Stimulated activated CD4-positive, alpha-beta T cell treated with anti-CD3 and anti-CD28 coated beads, Interleukin-1b, Interleukin-23, amount 100 ng/mL, for 24 hours (primary cell): ENCODE measurements at regions not wholly inside any gene's neighbourhood (a gene's known extent, or its start where the extent isn't known, plus 50 kb on each side); places are given as distances from the start of the nearest gene placed in this dataset.
"Not testable (repeated sequence)": the region's sequence is repeated elsewhere in the genome, so short reads cannot be mapped to it uniquely, and the experiment has no call there.

Experiments used
- DNase-seq, 4 experiments: peaks; one replicate each; pipeline ENCODE4 v3.0.0-alpha.2; 2020; ENCODE audit warnings: low read depth in 4 of 4, low spot score in 1 of 4

DNA sequence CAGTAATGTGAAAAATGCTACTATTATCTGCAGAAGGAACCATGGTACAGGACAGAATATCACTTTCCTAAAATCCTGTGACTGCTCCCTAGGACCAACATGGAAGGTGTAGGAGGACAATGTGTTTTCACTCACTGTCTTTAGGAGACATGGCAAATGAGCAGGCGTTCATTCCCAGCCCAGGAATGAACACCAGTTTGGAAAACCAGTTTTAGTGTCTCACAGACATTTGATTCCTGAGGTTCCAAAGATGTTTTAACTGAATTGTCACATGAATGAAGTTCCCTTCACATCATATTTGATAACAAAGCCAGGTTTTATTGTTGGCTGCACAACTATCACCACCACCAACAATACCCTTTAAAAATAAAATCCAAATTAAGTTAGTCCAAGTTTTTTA is 178.2 kb downstream of the ENC1 start:
- no peak for DNase-seq

DNA sequence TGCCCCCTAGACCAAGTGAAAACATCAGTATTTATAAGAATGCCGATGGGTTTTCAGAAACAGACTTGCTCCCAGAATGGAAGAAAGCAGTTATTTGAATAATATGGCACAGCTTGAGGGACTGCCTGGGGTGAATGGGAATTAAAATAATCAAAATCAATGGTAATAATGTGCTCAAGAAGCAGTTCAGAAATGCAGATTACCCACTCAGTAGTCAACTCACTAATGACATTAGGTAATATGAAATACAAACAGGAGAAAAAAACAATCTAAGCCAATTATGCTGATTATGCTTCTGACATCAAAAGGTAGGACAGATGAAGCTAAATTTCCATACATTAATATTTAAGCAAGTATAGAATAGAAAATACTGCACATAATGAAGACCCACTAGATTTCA is 179.3 kb downstream of the ENC1 start:
- no peak for DNase-seq

DNA sequence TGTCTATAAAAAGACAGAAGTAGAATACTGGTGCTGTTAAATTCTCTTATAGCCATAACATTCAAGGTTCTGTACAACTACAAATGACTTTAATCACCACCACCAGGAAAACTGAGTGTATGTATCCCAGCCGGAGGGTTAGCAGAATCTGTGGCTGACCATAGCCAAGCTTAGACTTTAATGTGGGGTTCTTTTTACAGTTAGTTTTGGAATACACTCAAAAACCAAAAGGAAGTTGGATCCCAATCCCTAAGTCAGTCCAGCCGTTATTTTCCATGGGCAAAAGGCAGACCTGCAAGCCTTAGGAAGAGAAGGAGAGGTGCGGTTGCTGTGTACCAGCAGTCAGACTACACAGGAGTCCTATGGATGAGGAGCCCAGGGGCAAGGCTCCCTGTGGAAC is 179.8 kb downstream of the ENC1 start:
- DNase-seq, result no peak

DNA sequence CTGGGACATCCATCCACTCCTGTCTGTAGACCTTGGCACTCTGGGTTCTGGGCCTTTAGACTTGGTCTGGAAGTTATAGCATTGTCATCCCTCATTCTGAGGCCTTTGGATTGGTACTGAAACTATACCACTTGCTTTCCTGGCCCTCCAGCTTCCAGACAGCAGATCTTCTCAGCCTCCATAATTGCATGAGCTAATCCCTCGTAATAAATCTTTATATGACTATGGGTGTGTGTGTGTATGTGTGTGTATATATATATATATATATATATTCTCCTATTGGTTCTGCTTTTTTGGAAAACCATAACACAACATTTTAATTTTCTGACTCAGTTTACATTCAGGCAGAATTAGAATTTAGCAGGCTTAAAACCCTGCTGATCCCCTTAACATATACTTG is 180.5 kb downstream of the ENC1 start:
- DNase-seq, result no peak

DNA sequence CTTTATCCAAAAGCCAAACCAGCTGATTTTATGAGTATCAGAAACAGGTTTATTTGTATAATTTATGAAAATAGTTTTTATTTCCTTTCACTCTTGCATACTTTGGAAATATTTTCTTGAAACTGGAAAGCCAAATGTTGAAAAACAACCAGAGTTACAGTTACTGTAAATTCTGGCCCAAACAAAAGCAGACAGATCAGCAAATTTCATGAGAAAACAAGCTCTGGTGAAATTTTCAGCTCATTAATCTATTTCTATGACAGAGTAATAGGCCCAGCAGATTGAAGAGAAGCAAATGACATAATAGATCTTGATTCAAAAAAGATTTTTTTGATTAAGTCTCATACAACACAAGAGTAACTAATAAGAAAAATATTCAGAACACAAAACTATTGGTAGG is 182.7 kb downstream of the ENC1 start:
- DNase-seq, result no peak

DNA sequence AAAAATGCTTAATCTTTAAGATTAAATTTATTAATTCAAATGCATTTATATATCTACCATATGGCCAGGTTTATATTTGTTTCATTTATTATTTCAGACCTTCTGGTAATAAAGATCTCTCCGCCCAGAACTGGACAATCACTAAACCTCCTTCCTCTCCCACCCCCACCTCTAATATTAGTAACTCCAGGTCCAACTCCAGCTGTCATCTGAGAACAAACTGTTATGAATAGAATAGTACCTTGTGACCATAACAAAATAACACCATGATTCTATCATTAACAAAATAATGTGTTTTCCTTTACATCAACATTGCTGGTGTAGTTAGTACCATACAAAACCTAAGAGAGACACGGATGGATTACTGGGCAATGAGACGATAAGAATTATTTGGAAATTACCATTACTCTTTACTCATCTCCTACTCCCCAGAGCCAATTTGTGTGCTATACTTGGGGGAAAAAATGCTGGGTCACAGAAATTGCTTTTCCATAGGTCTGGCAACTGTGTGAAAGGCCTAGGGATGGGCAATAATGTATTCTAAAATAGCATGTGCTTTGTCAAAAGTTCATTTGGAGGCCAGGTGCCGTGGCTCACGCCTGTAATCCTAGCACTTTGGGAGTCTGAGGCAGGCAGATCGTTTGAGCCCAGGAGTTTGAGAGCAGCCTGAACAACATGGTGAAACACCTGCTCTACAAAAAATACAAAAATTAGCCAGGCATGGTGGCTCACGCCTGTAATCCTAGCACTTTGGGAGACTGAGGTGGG is 186.1 kb downstream of the ENC1 start:
- no peak for DNase-seq

DNA sequence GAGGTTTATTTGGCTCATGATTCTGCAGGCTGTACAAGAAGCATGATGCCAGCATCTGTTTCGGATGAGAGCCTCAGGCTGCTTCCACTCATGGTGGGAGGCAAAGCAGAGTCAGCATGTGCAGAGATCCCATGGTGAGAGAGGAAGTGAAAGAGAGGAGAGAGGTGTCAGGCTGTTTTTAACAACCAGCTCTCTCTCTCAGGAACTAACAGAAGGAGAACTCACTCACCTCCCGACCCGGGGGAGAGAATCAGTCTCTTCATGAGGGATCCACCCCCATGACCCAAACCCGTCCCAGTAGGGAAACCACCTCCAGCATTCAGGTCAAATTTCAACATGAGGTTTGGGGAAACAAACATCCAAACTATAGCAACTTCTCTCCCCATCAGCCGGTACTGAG is 187.7 kb downstream of the ENC1 start:
- DNase-seq, result no peak

DNA sequence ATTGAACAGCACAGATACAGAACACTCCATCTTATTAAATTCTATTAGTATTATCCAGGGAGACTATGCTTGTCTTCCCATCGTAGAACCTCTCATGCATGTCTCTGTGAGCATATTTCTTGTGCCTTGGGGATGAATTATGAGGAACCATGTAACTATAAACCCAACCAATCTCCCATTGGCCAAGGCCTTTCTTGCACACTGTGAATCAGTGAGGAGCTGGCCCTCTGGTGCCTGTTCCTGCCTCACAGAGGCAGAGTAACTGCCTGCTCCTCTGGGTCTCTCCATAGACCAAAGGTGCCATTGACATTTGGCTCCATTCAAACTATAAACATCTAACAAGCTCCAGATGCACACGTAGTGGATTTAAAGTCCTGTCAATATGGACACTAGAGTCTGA is 190.4 kb downstream of the ENC1 start:
- DNase-seq, result no peak

DNA sequence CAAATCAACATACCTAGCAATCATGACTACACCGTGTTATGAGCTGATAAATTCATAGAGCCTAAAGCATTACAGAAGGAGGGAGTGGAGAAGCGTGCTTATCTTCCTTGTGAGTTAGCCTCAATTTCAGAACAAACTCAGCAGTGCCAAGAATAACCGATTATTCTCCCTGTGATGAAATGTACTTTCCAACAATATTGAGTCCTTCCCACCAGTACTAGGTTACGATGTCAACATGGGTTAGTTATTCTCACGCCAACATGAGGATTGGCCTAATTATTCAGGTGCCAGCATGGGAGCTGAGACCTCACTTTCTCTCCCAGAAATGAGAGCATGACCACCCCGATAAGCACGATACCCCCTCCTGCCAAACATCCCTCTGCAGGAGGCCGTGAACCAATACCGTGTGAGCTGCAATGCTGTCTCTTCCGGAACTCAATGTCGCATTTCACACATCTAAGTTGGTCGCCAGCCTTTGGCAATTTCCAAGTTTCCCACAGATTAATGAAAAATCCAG is 193.7 kb downstream of the ENC1 start:
- DNase-seq, result no peak

DNA sequence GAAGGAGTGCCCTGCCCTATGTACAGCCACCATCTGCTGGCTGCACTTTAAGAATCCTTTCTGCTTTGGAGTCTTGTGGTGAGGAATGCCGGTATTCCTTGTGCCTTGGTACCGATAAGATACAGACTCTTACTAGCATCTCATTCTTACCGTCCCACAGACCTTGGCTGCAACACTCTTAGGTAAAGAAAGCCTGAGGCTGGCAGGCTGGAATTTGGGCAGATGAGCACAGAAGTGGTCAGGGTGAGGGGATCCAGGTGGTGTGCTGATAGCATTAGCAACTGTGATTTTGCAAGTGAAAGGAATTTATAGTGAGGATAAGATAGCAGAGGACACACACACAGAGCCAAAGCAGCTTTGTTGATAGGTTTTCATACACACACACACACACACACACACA is 198.1 kb downstream of the ENC1 start:
- no peak for DNase-seq

DNA sequence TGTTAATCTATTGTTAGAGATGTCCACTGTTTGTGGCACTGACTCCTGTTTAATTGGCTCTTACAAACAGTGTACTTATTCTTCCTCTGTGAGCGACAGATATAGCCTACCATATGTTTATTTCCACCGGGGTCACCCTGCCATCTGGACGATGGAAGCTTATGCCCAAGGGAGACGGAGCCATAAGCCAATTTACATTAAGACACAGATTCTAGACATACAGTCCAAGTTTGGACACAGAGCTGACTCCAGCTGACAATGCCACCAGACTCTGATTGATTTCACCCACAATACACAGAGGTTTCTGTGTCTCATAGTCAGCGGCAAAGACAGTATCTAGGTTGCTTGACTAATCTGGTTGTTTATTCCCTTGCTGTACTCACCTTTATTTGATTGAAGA is 198.9 kb downstream of the ENC1 start:
- DNase-seq, result no peak

DNA sequence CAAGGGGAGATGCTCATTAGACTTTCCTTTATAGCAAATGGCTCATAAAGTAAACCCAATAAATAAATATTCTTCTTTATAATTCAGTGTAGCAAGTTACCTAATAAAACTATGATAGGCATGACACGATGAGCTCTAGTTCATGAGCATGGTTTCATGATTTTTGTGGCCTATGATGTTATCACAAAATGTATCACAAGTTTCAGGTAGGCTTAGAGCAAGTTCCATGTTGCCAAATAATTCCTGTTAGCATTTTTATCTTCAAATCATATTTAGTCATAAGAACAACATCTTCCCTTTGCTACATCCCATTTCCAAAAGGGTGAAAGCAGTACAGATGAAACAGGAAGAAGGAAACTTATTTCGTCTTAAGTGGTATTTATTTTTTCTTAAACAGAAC is 200.2 kb downstream of the ENC1 start:
- DNase-seq, result no peak

DNA sequence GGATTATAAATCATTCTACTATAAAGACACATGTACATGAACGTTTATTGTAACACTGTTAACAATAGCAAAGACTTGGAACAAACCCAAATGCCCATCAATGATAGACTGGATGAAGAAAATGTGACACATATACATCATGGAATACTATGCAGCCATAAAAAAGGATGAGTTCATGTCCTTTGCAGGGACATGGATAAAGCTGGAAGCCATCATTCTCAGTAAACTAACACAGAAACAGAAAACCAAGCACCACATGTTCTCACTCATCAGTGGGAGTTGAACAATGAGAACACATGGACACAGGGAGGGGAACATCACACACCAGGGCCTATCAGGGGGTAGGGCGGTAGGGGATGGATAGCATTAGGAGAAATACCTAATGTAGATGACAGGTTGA is 202.7 kb downstream of the ENC1 start:
- not testable (repeated sequence) for DNase-seq

DNA sequence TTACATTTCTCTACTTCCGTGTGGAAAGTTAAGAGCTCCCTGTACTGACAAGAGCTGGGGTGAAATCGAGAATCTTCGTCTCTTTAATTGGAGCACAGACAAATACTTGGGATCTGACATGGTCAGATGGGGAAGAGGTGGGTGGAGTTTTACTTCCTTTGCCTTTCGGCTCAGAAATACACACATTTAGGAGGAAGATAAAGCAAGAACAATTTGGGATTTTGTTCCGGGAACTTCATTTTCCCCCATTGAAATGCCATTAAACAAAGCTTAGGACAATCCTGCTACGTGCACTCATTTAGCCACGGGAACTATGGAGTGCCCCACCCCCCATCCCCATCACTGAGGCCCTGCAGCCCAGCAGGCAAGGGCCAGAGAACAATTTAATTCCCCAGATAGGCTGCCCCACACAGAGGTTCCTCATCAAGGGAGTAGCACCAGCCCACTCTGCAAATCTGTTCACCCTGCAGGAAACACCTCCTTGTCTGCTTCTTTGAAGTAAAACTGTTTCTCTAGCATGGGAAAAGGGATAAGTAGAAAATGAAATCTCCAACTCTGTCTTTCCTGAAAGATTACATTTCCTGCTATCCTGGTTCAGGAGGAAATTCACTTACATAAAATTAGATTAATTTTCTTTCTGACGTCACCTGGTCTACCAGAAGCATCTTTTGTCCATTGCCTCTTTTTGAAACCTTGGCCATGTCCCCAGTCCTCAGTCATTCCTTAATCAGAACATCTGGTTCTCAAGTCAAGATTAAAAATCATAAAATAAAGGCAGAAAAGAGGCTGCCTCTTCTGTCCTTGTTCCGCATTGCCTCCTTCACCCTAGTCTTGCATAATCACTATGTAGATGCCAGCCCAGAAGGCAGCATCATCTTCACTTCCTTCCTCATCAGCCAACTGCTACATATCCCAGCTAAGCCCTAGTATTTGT is 206.4 kb downstream of the ENC1 start:
- DNase-seq, result no peak

DNA sequence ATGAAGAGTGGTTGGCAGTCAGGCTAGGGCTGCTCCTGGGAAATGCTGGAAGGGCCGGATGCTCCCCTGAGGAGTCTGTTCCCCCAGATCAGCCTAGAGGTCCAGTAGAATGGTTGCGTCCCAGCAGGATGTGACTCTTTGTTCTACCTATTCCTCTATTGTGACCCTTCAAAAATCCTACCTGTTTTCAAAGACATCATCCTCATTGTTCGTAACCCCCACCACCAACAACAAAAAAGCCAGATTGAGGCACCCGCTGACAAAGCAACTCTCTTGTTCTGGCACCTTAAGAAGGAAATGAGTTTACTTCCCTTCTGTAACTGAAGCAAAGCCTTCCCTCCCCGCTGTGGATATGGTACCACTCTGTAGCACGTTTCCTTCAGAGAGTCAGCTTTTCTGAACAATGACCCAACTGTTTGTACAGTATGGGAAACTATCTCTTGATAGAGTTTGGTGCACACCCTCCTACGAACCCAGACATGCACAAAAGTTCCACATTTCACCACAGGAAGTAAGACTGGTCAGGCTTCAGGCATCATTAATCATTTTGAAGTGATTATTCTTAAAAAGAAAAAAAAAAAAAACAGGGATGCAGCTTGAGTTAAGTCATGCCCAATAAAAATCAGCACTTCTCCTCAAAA is 207.2 kb downstream of the ENC1 start:
- no peak for DNase-seq

DNA sequence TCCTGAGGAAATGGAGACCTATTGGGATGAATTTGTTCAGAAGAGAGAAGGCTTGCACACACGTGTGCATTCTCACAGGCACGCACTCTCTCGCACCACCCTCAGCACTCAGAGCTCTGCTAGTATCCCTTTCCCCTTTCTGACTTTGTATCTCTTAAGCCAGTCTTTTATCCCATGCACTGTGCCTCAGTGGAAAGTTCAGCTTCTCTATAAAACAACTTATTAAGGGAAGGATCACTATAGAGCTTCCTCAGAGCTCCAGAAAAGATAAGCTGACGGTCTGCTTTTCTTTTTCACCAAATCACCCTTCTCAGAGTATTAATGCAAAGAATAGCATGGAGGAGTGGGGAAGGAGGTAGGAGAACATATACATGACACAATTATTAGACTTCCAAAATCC is 207.8 kb downstream of the ENC1 start:
- DNase-seq, result no peak

DNA sequence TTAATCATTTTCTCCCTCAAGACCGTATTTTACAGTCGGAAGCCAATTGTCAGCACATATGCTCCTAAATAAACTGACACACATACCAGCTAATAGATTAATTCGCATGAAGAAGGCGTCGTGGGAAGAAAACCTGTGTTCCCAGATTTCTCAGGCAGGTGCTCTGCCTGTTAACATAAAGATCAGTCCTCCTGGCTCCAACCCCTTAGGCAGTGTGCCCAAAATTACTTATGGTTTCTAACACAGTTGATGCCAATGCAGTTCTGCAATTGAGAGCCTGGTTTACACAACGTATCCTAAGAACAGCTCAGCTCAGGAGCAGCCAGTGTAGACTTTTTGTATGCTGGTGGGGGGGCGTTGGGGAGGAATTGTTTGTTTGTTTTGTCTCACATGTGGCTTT is 208.3 kb downstream of the ENC1 start:
- no peak for DNase-seq

DNA sequence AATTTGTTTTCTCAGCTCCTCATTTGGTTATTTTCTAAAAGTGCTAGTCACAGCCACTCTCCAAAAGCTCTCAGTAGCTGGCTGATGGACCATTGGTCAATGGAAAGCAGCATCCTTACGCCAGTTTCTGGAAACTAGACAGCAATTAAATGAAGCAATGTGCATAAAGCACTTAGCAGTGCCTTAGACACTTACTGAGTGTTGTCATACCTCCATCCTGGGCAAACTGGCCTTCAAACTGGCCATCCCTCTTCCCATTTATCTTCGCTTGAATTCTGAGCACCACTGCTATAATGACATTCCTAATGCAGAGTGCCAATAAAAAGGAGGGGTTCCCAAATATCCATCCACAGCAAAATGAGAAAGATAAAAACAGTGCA is 209.2 kb downstream of the ENC1 start:
- DNase-seq, result no peak

DNA sequence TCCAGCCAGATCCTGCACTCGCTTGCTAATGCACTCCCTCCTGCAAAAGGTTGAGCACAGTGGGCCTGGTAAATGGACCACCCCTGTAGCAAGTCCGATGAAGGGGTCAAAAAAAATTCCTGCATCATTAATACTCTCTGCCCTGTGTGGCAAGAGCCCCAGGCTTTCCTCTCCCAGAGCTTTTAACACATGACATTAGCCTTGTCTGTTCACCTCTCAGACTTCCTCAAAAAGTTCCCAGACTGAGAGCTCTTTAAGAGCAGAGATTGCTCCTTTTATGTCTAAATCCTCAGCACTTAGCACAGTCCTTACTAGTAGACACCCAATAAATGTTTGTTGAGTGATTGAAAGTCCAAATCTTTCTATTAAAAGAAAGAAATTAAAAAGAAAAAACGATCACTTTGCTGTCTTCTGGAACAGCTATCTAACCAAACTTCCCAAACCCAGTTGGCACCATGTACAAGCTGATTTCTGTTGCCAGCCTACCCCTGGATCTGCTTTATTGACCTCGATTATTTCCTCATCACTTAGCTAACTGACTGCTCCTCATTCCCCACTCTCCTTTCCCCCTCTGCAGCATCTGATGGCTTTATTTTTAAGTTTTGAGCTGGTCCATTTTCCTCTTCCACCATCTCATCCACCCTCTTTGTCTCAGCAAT is 209.8 kb downstream of the ENC1 start:
- no peak for DNase-seq

DNA sequence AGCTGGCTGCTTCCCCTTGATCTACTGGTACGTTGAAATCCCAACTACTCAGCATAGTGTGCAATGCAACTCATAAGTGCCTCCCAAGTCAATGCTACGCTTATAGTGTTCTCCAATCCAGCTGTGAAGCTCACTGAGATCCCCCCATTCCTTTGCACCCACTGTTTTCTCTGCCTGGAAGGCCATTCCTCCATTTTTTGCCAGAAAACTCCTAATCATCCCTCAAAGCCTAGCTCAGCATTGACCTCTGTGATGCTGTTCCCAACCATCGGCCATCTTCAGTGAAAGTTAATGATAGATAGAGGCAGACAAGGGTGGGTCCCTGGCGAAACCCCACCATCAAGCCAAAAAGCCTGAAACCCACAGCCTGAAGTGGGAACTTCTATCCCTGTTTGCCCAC is 211.0 kb downstream of the ENC1 start:
- DNase-seq, result no peak

DNA sequence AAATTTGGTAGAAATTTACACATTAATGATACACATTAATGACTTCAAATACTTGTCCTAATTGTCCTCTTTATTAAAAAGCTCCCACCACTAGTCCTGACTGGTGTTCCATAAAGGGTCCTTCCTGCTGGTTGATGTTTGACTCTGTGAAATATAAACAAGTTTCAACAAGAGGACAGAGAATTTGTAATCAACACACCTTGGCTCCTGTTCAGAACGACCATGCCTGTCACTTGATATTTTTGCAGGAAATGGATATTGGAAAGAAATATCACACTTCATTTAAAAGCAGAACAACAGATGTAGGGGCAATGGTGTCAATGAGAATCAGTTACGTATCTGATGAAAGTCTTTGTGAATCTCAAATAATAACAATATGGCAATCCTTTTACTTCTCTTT is 211.7 kb downstream of the ENC1 start:
- no peak for DNase-seq
